H1 (cell line): ENCODE measurements at regions not wholly inside any gene's neighbourhood (a gene's known extent, or its start where the extent isn't known, plus 50 kb on each side); places are given as distances from the start of the nearest gene placed in this dataset.

ENCODE experiments used
- BACH1 ChIP-seq: IDR thresholded peaks from 2 replicates; pipeline ENCODE4 v1.6.1; 2012; ENCODE audit warnings: low read length, improper control_type of control experiment
- CHD2 ChIP-seq: IDR thresholded peaks from 2 replicates; pipeline ENCODE4 v1.6.1; 2012; ENCODE audit warnings: low read length, improper control_type of control experiment
- CTCF ChIP-seq, 3 experiments: IDR thresholded peaks; 1 replicate in 2 of 3; 2 replicates in 1 of 3; pipeline versions ENCODE4 v1.5.1 to v1.6.1; 2011; ENCODE audit warnings: low read length in 3 of 3, mild to moderate bottlenecking in 3 of 3, inconsistent platforms in 2 of 3, low read depth in 1 of 3, moderate library complexity in 1 of 3; ENCODE audit not compliant: insufficient read depth in 1 of 3; ENCODE audit errors: control extremely low read depth in 1 of 3
- MAFK ChIP-seq: IDR thresholded peaks from 2 replicates; pipeline ENCODE4 v1.6.1; 2012; ENCODE audit warnings: low read depth, mild to moderate bottlenecking, improper control_type of control experiment, low read length
- SP1 ChIP-seq: IDR thresholded peaks from 2 replicates; pipeline ENCODE4 v1.6.1; 2011; ENCODE audit warnings: low read depth, low read length
- TAF7 ChIP-seq: optimal IDR thresholded peaks from 2 replicates; pipeline ENCODE3; 2011; ENCODE audit warnings: low read depth, mild to moderate bottlenecking, inconsistent platforms, low read length, moderate library complexity, borderline replicate concordance

DNA sequence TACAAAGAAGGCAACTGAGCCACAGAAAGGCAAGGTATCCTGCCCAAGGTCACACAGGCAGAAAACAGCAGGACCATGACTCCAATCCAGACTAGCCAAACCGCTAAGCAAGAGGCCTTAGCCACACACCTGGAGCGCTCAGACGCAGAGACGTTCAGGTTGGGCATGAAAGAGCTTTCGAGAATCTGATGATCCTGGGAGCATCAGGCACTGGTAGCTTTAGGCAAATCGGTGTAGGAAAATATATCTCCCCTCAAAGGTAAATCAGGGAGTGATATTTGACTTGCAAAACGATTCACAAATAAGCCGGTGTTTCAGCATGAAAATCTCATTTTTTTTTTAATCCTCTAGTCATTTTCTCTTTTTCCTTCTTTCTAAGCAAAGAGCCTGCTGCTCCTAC is 279.0 kb downstream of the MRTFB start:
- TF ChIP-seq BACH1, result no peak
- TF ChIP-seq CHD2, result no peak
- TF ChIP-seq MAFK, result no peak
- TF ChIP-seq TAF7, result no peak
- no peak for TF ChIP-seq SP1
- no peak for TF ChIP-seq CTCF (IDR thresholded peaks at IDR 0.05; ENCODE audit: control extremely low read depth in 1 of 3, insufficient read depth in 1 of 3, low read depth in 1 of 3, low read length in 3 of 3)
